AG09319 (cell line): ENCODE measurements at regions not wholly inside any gene's neighbourhood (a gene's known extent, or its start where the extent isn't known, plus 50 kb on each side); places are given as distances from the start of the nearest gene placed in this dataset.
A peak's percentile ranks its signal among the peaks of the same experiment; 100 is the strongest.

Experiments used
- DNase-seq: peaks from one replicate; pipeline ENCODE4 v3.0.0-alpha.2; 2010; ENCODE audit warnings: low read depth; ENCODE audit errors: extremely low read depth
- CTCF ChIP-seq: IDR thresholded peaks from 2 replicates; pipeline ENCODE4 v1.5.1; 2011; ENCODE audit warnings: low read depth, mild to moderate bottlenecking, inconsistent platforms, low read length, moderate library complexity

- no peak for TF ChIP-seq CTCF
- DNase-seq: peak; percentile 66
Observed at GRCh38 chr6:45741437-45742171, 274.1 kb downstream of the CLIC5 start.

GRCh38 chr6:45739058-45739457, 276.6 kb downstream of the CLIC5 start:
- no peak for DNase-seq
- TF ChIP-seq CTCF: no peak

- no peak for DNase-seq
- no peak for TF ChIP-seq CTCF
Observed at GRCh38 chr6:45738057-45738455, 277.6 kb downstream of the CLIC5 start.

GRCh38 chr6:45737331-45738056, 278.2 kb downstream of the CLIC5 start:
- no peak for TF ChIP-seq CTCF
- no peak for DNase-seq

- no peak for DNase-seq
- no peak for TF ChIP-seq CTCF
Observed at GRCh38 chr6:45736134-45736533, 279.5 kb downstream of the CLIC5 start.

GRCh38 chr6:45732731-45733130, 282.9 kb downstream of the CLIC5 start:
- TF ChIP-seq CTCF: no peak
- DNase-seq: no peak

- no peak for TF ChIP-seq CTCF
- DNase-seq: no peak
Observed at GRCh38 chr6:45730232-45730631, 285.4 kb downstream of the CLIC5 start.
